Stimulated activated CD4-positive, alpha-beta T cell treated with anti-CD3 and anti-CD28 coated beads, Interleukin-4, amount 100 ng/mL, for 48 hours (primary cell): ENCODE measurements at regions not wholly inside any gene's neighbourhood (a gene's known extent, or its start where the extent isn't known, plus 50 kb on each side); places are given as distances from the start of the nearest gene placed in this dataset.

Experiments used
- DNase-seq, 2 donors: peaks; one replicate each; pipeline ENCODE4 v3.0.0-alpha.2; 2020; ENCODE audit warnings: low read depth in 2 of 2

- DNase-seq, result no peak
These were observed 219.7 kb upstream of the RPL38 start for GRCh38 chr17:73983621-73984400.

GRCh38 chr17:73984941-73985340 lies 218.5 kb upstream of the RPL38 start:
- no peak for DNase-seq

GRCh38 chr17:73985466-73986015 lies 217.9 kb upstream of the RPL38 start:
- DNase-seq, result no peak

GRCh38 chr17:73986641-73987177 lies 216.8 kb upstream of the RPL38 start:
- DNase-seq, result no peak

- no peak for DNase-seq
These were observed 216.1 kb upstream of the RPL38 start for GRCh38 chr17:73987395-73987794.

- DNase-seq, result no peak
These were observed 215.5 kb upstream of the RPL38 start for GRCh38 chr17:73987845-73988509.

- no peak for DNase-seq
These were observed 213.8 kb upstream of the RPL38 start for GRCh38 chr17:73989671-73990070.

GRCh38 chr17:73990290-73990689 lies 213.2 kb upstream of the RPL38 start:
- no peak for DNase-seq

GRCh38 chr17:73991260-73991659 lies 212.2 kb upstream of the RPL38 start:
- DNase-seq, result no peak

- DNase-seq, result no peak
These were observed 208.5 kb upstream of the RPL38 start for GRCh38 chr17:73994946-73995345.

- DNase-seq, result no peak
These were observed 206.4 kb upstream of the RPL38 start for GRCh38 chr17:73997059-73997458.

GRCh38 chr17:73998249-73998648 lies 205.2 kb upstream of the RPL38 start:
- DNase-seq, result no peak

- DNase-seq, result peak; percentile 48 to 58
These were observed 204.5 kb upstream of the RPL38 start for GRCh38 chr17:73998653-73999645.

GRCh38 chr17:74001145-74001544 lies 202.3 kb upstream of the RPL38 start:
- no peak for DNase-seq

GRCh38 chr17:74002241-74002640 lies 201.2 kb upstream of the RPL38 start:
- DNase-seq, result no peak

GRCh38 chr17:74004056-74004455 lies 199.4 kb upstream of the RPL38 start:
- no peak for DNase-seq

- DNase-seq, result no peak
These were observed 197.7 kb upstream of the RPL38 start for GRCh38 chr17:74005790-74006189.

GRCh38 chr17:74006371-74006770 lies 197.1 kb upstream of the RPL38 start:
- no peak for DNase-seq

- DNase-seq, result peak; percentile 15 to 25
These were observed 195.3 kb upstream of the RPL38 start for GRCh38 chr17:74008196-74008595.

- DNase-seq, result no peak
These were observed 194.3 kb upstream of the RPL38 start for GRCh38 chr17:74009056-74009625.

GRCh38 chr17:74010903-74011302 lies 192.6 kb upstream of the RPL38 start:
- DNase-seq, result no peak
